Kidney tubule cell (primary cell): ENCODE measurements at regions not wholly inside any gene's neighbourhood (a gene's known extent, or its start where the extent isn't known, plus 50 kb on each side); places are given as distances from the start of the nearest gene placed in this dataset.
A peak's percentile ranks its signal among the peaks of the same experiment; 100 is the strongest.
"Not testable (repeated sequence)": the region's sequence is repeated elsewhere in the genome, so short reads cannot be mapped to it uniquely, and the experiment has no call there.

ENCODE experiments used
- DNase-seq: peaks from one replicate; pipeline ENCODE4 v3.0.0-alpha.2; 2018; ENCODE audit warnings: low spot score

GRCh38 chr5:96319981-96320739 is 112.9 kb downstream of the PCSK1 start:
- DNase-seq: not testable (repeated sequence)

DNA sequence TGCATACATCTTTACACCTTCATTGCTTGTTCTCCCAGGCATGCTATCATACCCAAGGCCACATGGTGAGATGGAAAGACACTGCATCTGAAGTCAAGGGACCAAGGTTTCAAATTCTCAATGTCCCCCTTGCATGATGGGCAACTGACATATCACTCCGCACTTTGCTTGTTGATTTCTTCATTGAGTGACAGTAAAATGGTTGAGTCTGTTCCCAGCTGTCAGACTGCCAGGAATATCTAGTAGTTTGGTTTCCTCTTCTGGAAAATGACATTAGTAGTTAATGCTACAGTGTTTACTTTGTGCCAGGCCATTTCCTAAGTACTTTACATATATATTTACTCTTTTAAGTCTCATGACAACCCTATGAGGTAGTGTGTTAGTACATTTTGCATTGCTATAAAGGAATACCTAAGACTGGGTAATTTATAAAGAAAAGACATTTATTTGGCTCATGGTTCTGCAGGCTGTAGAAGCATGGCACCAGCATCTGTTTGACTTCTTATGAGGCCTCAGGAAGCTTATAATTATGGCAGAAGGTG is 114.4 kb downstream of the PCSK1 start:
- DNase-seq: no peak

DNA sequence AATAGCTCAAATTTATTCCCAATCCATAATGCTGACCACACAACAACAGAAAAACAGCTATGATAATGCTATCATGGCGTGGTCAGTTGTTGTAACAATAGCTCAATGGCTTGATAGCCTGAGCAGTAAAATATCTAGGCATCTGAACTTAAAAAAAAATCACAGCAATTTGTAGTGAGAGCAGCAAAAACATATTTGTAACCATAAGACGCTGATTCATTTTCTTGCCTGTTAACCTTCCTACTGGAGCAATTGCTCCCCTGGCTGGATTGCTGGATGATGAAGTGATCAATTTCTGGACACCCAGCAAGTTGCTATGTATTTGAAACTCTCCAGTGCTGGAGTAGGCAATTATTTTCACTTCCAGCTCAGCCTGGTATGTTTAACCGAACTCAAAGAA is 115.1 kb downstream of the PCSK1 start:
- DNase-seq: no peak

GRCh38 chr5:96316487-96316886 is 116.6 kb downstream of the PCSK1 start:
- DNase-seq: no peak

GRCh38 chr5:96316017-96316416 is 117.0 kb downstream of the PCSK1 start:
- no peak for DNase-seq

DNA sequence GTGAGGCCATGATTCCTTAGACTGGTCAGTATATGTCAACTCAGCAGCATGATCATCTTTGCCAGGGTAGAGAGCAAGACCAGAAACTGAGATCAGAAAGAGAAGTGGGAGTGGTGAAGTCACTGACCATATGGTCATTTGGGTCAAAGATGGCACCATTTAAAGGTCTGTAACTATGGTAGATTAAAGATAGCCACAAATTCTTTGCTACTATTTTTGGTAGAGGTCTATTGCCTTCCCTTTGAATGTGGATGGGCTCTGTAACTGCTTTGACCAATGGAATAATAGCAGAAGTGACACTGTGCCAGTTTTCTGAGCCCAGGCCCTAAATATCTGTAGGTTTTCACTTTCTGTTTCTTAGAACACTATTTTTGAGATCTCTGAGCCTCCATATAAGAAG is 117.6 kb downstream of the PCSK1 start:
- no peak for DNase-seq

GRCh38 chr5:96312383-96312782 is 120.7 kb downstream of the PCSK1 start:
- DNase-seq: no peak

DNA sequence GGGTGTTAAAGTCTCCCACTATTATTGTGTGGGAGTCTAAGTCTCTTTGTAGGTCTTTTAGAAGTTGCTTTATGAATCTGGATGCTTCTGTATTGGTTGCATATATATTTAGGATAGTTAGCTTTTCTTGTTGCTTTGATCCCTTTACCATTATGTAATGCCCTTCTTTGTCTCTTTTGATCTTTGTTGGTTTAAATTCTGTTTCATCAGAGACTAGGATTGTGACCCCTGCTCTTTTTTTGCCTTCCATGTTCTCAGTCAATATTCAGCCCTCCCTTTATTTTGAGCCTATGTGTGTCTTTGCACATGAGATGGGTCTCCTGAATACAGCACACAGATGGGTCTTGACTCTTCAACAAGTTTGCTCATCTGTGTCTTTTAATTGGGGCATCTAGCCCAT is 126.0 kb downstream of the PCSK1 start:
- not testable (repeated sequence) for DNase-seq

- no peak for DNase-seq
Measured at GRCh38 chr5:96302174-96302738, 130.8 kb downstream of the PCSK1 start.

- DNase-seq: no peak
Measured at GRCh38 chr5:96300976-96301375, 132.1 kb downstream of the PCSK1 start.

GRCh38 chr5:96297867-96298266 is 135.2 kb downstream of the PCSK1 start:
- DNase-seq: no peak

DNA sequence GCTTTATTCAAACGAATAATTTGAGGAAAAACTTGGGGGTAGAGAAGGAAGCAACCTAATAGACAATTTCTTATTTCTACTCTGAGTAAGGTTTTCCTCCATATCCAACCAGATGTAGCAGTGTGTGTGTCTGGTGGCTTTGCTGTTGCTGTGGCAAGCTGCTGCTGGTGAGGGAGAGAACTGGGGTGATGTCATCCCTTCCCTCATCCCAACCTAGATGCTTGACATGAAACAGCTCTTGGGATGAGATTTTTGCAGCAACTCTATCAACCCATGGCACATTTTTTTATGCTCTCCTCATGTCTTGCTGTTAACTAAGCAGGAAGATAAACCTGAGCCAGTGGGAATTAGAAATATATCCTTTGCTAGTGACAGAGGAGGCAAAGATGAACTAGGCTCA is 135.8 kb downstream of the PCSK1 start:
- DNase-seq: peak; percentile 56

DNA sequence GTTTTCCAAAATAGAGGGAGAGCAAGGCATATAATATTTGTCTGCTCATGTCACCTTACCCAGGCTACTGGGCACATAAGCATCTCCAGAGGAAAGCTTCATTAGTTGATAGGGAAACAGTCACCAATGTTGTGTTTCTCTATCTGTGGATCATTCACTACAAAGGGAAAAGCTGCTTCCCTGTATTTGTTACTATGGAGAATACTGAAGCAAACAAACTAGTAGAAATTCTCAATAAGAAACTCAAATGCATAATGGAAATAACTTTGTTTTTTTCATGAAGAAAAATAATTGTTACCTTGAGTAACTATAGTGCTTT is 138.2 kb downstream of the PCSK1 start:
- peak; percentile 9 for DNase-seq

GRCh38 chr5:96293966-96294883 is 138.8 kb downstream of the PCSK1 start:
- no peak for DNase-seq

DNA sequence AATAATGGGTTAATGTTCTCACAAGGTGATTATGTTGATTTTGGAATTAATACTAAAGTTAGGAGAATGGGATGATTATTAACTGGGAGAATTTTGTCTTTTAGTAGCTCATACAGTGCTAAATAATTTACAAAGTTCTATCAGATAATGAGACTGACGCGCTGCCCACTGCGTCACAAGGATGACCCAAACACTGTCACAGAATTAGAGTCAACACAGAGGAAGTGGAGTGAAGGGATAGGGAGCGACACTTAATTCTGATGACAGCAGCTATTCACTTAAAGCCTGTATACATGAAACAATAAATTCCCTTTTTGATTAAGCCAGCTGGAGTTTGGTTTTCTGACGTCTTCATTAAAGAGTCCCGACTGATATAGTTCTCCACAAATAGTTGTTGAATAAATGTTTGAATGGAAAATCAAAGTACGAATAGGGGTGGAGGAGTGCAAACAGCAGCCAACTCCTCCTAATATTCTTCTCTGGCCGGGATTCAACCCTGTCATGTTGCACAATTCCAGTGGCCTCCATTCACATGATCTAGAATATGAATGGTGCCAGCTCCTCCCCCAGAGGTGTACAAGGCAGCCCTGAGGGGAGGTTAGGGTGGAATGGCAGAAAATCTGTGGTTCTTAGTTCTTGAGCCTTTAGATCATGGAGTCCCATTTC is 140.3 kb downstream of the PCSK1 start:
- DNase-seq: no peak

DNA sequence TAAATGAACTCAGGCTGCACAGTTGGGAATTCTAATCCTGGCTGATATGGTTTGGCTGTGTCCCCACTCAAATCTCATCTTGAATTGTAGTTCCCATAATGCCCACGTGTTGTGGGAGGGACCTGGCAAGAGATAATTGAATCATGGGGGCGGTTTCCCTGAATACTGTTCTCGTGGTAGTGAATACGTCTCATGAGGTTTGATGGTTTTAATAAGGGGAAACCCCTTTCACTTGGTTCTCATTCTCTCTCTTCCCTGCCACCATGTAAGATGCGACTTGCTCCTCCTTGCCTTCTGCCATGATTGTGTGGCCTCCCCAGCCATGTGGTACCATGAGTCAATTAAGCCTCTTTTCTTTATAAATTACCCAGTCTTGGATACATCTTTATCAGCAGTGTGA is 143.8 kb downstream of the PCSK1 start:
- not testable (repeated sequence) for DNase-seq

DNA sequence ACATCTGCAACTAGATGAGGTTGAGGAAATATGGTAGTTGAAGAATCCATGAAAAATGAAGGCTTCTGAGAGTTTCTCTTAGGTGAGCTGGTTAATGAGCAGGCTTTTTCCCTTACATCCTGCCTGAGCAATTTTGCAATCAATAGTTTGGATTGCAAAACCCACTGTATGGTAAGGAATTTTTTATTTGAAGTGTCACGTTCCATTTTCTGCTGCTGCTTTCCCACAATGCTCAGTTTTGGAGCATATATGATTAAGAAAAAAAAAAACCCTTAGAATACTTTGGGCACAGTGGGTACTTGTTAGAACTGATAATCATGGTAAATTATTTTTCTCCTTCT is 144.2 kb downstream of the PCSK1 start:
- no peak for DNase-seq

GRCh38 chr5:96288166-96288844 is 144.7 kb downstream of the PCSK1 start:
- DNase-seq: no peak

- no peak for DNase-seq
Measured at GRCh38 chr5:96287136-96287535, 145.9 kb downstream of the PCSK1 start.

GRCh38 chr5:96285823-96286222 is 147.2 kb downstream of the PCSK1 start:
- no peak for DNase-seq

DNA sequence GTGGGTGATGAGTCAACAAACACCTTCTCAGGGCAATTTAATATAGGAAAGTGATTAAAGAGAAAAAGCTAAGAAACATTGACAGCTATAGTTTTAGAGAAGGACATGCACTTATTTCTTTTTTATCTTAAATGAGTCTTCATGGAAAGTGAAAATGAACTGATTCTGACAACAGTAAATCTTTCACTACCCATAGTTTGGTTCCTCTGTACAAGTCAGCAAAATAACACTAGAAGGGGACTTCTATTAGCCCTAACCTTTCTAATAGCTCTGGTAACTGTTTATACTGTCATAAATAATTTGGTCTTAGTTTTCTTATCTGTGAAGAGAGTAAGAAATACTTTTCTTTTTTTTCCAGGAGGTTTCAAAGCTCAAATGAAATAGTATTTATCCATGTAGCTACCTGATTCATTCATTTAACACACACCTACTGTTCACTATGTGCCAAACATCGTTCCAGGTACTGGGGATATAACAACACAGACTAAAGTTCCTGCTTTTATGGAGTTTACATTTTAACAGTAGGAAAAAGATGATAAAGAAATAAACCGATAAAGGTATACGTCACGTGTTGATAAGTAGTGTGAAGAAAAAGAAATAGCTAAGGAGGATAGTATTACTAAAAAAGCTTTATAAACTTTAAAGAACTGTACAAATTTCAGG is 148.2 kb downstream of the PCSK1 start:
- no peak for DNase-seq
